Activated CD4-positive, CD25-positive, alpha-beta regulatory T cell treated with anti-CD3 and anti-CD28 coated beads, Interleukin-2, amount 50 U/mL, for 24 hours (primary cell): ENCODE measurements at regions not wholly inside any gene's neighbourhood (a gene's known extent, or its start where the extent isn't known, plus 50 kb on each side); places are given as distances from the start of the nearest gene placed in this dataset.
A peak's percentile ranks its signal among the peaks of the same experiment; 100 is the strongest.
"Not testable (repeated sequence)": the region's sequence is repeated elsewhere in the genome, so short reads cannot be mapped to it uniquely, and the experiment has no call there.

Experiments
- ATAC-seq, 2 donors: fragments of 150-1000 bp; cut with Tn5 transposase; one replicate each; pipeline ENCODE4 v1.10.0; 2021; ENCODE audit warnings: mild to moderate bottlenecking in 1 of 2, moderate library complexity in 1 of 2

DNA sequence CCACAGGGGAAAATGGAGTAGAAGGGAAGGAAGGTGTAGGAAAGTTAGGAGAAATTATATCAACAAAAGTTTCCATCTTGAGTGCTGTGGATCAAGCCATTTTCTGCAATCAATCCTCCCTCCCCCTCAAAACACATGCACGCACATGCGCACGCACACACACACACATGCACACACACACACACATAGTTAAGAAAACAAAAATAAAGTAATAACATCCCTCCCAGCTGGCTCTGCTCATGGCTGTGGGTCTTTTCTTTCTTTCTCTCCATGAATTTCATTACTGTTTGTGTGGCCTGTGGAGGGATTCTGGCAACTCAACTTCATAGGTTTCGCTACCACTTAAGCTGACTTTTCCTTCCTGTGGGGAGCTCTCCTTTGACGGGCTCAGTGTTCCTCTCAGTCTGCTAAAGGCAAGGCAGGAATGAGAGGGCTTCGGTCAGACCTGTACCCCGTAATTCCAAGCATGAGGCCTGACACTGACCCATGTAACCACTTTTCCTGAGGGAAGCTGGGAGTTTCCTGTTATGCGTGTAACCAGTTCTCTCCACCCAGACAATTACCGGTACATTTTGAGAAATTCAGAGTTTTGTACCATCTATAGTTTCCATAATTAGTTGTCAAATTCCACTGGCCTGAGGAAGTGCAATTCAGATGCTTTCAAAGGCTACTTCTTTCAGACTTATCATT, 79.8 kb downstream of the ZNF92 start:
- no peak for ATAC-seq

DNA sequence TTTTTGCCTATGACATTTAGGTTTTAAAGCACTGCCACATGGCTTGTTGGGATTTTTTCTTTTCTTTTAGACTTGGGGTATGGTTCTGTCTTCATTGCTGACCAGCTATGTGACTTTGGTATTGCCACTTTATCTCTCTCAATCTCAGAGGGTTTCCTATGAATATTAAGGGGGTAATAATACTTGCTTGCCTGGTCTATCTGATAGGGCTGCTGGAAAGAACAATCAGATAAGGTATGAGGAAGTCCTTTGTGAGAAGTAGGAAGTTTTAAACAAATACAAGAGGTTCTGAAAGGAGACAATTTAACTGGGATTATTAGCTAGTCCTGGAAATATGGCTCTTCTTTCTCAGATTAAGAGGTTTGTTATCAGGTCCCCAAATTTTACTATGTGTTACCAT, 80.8 kb downstream of the ZNF92 start:
- no peak for ATAC-seq

DNA sequence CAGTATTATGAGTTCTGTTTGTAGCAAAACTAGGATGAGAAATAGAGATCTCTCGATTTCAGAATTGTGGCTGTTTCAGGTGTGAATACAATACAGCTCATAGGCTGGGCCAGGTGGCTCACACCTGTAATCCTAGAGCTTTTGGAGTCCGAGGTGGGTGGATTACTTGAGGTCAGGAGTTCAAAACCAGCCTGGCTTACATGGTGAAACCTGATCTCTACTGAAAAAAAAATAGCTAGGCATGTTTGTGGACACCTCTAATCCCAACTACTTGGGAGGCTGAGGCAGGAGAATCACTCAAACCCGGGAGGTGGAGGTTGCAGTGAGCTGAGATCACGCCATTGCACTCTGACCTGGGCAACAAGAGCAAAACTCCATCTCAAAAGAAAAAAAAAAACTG, 81.4 kb downstream of the ZNF92 start:
- not testable (repeated sequence) for ATAC-seq

DNA sequence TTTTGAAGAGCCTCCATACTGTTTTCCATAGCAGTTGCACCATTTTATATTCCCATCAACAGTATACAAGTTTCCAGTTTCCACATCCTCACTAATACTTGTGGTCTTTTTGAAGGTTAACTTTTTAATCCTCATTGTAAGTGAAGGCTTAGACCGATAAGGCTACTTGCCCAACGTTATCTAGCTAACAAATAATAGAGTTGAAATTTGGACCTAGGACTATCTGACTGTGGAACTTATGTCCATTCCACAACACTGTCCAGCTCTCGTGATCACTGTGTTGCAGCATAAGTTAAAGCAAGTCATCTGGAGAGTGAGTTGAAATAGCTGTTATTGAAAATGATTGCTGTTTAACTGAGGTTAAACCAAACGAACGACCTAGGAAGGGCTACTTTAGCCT, 84.0 kb downstream of the ZNF92 start:
- ATAC-seq: no peak

DNA sequence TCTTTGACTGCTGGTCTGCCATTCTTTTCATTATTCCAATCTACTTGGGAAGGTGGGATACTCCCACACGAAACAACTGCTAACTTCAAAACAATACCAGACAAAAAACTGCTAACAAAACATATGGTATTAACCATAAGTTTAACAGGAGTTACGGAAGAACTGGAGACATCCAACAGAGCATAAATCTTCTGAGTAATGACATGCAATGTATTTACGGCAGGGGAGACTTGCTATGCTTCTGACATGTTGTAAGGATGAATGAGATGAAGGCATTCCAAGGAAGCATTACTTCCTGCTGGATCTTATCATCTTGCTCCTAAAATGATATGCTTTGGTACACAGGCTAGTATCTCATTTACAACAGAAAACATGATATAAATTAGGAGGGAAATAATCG, 85.8 kb downstream of the ZNF92 start:
- no peak for ATAC-seq

DNA sequence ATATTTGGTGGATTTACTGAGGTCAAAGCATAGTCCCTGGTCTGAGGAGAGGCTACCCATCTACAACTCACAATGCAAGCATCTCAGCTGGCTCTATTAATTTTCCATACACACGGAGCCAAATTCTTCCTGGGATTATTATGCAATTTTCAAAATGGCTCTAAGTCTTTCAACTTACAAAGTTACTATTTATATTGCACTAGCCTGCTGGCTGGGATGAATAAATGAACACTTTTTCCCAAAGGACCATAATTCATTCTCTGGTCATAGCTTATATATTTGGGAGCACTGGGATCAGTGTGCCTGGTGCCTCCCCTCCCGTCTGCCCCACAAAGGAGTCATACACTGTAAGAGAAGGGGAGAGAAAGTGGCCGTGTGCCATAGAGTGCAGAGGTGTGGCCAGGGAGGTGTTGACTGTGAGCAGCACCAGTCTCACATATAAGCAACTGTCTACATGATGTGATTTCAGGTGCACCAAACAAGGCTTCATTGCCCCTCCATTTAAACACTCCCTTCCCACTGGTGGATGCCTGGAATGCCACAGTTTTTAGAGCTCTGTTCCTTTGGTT, 88.6 kb downstream of the ZNF92 start:
- ATAC-seq: no peak

DNA sequence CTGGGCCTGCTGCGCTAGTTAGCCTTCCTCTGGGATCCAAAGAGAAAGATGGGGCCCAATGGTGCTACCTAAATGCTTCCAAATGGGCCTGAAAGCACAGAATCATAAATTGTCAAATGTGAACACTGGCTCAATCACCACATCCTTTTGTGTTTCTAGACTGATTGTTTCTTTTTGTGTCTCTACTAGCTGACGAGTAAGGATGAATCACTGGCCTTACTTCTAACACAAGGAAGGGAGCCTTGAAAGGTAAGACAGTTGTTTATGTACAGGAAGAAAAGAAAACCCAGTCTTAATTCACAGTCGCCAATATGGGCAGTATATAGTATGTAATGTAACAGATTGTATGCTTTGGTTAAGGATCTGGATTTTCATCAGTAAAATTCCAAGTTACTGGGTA, 89.5 kb downstream of the ZNF92 start:
- peak in 1 of 2 donors; percentile 38 for ATAC-seq

DNA sequence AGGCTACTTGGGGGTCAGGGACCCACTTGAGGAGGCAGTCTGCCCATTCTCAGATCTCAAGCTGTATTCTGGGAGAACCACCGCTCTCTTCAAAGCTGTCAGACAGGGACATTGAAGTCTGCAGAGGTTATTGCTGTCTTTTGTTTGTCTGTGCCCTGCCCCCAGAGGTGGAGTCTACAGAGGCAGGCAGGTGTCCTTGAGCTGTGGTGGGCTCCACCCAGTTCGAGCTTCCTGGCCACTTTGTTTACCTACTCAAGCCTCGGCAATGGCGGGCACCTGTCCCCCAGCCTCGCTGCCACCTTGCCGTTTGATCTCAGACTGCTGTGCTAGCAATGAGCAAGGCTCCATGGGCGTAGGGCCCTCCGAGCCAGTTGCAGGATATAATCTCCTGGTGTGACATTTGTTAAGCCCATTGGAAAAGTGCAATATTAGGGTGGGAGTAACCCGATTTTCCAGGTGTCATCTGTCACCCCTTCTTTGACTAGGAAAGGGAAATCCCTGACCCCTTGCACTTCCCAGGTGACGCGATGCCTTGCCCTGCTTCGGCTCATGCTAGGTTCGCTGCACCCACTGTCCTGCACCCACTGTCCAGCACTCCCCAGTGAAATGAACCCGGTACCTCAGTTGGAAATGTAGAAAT, 96.4 kb downstream of the ZNF92 start:
- ATAC-seq: not testable (repeated sequence)

DNA sequence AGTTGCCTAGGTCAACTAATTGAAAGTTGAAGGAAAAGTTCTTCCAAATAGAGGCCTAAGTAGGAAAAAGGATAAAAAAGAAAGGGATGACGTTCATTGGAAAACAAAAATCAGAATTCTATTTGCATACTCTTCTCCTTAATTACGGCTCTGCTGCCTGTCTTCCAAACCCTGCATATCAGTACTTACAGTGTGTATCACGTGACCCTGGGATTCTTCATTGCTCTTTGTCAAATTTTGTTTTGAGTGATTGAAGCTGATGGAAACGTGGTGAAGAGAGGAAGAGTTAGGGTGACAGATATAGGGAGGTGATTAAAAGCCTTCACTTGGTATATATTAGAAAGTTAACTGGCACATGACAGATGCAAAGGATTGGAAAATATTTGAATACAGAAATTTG, 97.9 kb downstream of the ZNF92 start:
- ATAC-seq: no peak

DNA sequence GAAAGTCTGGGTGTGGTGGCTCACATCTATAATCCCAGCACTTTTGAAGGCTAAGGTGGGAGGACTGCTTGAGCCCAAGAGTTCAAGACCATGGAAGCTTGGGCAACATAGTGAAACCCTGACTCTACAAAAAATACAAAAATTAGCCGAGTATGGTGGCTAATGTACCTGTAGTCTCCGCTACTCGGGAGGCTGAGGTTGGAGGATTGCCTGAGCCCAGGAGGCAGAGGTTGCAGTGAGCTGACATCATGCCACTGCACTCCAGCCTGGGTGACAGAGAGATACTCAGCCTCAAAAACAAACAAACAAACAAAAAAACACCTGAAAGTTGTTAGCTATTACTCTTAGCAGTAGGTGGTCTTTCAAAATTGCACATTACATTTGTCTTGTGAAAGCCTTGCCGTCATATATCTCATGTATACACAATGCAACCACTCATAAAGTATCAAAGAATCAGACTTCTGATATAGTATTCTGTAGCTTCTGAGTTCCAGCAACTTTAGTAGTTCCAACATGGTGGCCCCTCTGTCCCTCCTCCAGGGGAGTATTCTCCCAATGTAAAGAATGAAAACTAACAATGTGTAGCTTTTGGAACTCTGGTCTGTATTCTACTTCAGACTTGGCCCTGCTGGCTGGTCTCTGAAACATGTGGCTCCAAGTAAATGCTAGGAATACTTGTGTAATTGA, 101.5 kb downstream of the ZNF92 start:
- ATAC-seq: no peak

DNA sequence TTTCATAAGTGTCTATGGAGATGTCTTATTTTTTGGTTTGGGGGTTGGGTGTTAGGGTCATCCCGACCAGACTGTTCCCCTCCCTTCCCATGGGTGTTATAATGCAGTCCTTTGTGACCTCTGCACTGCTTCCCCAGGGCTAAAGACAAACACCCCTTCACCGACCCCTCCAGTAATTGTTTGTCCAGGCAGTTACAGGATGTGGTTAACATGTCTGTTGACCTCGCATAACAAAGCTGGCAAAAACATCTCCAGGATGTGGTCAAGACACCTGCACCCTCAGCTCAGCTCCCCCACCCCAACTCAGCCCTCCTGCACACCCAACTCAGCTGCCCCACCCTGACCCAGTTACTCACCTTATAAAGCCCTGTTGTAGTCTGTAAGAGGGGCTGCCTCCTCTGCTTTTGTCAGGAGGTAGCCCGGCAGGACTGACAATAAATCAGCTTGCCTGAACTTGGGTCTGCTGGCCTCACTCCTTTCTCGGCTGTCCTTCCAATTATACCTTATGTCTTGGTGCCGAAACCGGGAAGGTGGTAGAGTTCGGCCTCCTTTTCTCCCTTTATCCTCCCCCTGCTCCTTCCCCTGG, 102.2 kb downstream of the ZNF92 start:
- ATAC-seq: peak; percentile 53 to 63

DNA sequence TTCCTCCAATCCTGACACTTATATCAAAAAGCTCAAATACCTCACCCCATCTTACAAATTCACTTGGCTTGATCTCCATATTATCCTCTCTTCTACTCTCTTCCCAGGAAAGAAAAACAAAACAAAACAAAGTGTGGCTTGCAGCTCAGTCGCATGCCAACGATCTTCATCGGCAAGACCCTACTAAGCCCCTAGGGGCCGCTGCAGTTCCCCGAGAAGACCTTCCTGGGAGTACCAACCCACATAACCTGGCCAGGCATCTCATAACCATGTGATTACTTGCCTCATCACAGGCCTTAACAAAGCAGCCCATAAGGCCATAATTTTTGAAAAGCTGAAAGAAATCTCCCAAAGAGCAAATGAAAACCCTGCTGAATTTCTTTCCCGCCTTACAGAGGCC, 103.7 kb downstream of the ZNF92 start:
- no peak for ATAC-seq

DNA sequence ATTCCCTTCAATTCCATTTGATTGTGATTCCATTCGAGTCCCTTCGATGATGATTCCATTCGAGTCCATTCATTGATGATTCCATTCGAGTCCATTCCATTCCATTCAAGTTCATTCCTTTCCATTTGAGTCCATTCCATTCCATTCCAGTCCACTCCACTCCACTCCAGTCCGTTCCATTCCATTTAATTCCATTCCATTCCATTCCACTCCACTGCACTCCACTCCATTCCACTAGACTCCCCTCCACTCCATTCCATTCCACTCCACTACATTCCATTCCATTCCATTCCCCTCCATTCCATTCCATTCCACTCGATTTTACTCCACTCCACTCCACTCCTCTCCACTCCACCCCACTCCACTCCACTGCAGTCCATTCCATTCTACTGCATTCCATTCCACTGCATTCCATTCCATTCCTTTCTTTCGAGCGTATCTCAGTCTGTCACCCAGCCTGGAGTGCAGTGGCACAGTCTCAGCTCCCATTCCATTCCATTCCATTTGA, 115.7 kb downstream of the ZNF92 start:
- no peak for ATAC-seq

DNA sequence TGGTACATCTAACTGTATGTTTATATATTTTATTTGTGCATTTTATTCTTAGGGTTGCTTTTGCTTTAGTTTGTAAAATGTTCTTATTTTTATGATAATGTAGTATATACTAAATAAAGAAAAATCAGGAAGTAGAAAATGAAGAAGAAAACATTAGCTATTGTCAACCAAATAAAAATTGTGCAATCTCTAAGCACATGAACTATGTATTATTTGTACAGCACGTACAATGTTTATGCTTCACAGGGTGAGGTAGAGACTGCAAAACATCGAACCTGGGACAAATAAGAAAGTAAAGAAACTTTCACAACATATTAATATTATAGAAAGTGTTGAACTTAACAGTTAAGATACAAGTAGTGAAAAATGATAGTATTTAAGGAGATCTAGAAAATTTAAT, 123.0 kb downstream of the ZNF92 start:
- ATAC-seq: not testable (repeated sequence)

DNA sequence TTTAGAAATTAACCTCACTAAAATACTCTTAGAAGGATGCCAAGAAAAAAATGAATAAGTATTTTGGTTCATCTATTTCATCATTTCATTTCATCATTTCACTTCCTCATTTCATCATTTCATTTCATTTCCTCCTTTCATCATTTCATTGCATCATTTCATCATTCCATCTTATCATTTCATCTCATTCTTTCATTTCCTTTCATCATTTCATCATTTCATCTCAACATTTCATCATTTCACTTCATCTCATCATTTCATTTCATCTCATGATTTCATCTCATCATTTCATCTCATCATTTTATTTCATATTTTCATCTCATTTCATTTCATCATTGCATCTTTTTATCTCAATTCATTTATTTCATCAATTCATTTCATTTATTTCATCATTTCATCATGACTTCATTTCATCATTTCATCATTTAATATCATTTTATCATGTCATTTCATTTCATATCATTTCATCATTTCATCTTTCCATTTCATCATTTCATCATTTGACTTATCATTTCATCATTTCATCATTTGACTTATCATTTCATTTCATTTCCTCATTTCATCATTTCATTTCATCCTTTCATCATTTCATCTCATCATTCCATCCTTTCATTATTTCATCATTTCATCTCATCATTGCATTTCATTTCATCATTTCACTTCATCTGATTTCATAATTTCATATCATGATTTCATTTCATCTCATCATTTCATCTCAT, 129.9 kb downstream of the ZNF92 start:
- no peak for ATAC-seq

DNA sequence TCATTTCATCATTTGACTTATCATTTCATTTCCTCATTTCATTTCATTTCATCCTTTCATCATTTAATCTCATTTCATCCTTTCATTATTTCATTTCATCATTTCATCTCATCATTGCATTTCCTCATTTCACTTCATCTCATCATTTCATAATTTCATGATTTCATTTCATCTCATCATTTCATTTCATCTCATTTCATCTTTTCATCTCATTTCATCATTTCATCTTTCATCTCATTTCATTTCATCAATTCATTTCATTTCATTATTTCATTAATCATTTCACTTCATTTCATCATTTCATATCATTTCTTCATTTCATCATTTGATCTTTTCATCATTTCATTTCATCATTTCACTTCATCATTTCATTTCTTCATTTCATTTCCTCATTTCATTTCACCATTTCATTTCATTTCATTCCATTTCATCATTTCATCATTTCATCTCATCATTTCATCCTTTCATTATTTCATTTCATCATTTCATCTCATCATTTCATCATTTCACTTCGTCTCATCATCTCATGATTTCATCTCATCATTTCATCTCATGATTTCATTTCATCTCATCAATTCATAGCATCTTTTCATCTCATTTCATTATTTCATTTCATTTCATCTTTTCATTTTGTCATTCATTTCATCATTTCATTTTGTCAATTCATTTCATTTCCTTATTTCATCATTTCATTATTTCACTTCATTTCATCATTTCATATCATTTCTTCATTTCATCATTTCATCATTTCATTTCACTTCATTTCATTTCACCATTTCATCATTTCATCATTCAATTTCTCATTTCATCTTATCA, 131.1 kb downstream of the ZNF92 start:
- ATAC-seq: not testable (repeated sequence)

DNA sequence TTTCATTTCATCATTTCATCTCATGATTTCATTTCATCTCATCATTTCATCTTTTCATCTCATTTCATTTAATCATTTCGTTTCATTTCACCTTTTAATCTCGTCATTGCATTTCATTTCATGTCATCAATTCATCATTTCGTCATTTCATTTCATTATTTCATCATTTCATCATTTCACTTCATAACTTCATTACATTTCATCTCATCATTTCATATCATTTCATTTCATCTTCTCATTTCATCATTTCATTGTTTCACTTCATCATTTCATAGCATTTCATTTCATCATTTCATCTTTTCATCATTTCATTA, 131.6 kb downstream of the ZNF92 start:
- ATAC-seq: not testable (repeated sequence)

DNA sequence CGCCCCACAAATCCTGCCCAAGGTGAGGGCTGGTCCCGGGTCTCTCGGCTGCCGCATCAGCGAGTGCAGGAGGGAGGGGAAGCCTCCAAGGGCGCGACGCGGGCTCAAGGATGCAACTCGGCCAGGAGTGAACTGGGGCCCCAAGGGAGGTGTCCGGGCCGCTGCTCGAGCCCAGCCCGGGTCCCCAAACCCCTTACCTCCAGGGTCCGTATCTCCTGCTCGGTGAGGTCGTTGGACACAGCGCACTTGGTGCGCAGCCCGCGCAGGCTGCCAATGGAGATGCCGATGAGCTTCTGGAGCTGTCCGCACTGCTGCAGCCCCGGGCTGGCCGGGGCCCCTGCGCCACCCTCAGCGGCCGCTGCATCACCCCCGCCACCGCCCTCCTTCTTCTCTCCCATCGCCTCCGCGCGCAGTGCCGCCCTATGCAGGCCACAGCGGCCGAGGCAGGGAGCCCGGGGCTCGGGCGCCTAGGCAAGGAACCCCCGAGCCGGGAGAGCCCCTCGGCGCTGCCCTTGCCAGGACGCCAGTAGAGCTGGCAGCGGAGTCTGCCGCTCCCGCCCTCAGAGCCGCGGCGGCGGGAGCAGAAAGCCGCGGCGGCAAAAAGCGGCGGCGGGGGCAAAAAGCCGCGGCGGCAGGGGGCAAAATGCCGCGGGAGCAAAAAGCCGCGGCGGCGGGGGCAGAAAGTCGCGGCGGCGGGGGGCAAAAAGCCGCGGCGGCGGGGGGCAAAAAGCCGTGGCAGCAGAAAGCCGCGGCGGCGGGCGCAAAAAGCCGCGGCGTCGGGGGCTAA, 135.1 kb downstream of the ZNF92 start:
- not testable (repeated sequence) for ATAC-seq

DNA sequence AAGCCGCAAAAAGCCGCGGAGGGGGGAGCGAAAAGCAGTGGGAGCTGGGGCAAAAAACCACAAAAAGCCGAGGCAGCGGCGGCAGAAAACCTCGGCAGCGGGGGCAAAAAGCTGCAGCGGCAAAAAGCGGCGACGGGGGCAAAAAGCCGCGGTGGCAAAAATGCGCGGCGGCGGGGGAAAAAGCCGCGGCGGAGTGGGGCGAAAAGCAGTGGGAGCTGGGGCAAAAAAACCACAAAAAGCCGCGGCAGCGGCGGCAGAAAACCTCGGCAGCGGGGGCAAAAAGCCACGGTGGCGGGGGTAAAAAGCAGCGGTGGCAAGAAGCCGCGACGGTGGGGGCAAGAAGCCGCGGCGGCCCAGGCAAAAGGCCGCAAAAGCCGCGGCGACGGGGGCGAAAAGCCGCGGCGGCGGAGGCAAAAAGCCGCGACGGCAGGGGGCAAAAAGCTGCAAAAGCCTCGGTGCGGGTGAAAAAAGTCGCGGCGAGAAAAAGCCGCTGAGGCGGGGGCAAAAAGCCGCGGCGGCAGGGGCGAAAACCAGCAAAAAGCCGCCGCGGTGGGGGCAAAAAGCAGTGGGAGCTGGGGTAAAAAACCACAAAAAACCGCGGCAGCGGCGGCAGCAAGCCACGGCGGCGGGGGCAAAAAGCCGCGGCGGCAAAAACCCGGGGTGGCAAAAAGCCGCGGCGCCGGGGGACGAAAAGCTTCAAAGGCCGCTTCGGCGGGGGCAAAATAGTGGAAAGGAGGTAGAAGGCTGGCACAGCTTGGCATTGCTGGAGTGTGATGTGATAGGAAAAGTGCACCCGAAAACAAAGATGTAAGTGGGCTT, 135.9 kb downstream of the ZNF92 start:
- ATAC-seq: no peak

DNA sequence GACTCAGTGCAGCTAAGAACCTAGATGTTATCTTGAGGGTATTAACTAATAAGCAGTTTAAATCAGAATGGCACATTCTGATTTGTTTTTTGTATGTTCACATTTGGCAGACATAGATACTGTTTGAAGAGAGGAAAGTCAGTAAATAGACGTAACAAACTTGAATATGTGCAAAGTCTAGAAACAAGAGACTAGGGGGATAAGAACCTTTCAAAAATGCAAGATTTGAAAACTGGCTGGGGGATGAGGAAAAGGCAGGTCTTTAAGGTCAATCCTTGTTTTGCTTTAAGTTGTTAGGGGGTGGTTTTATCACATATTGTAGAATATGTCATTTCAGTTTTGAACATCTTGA, 136.5 kb downstream of the ZNF92 start:
- ATAC-seq: not testable (repeated sequence)
